Progenitor cell of endocrine pancreas (in vitro differentiated cells): ENCODE measurements at regions not wholly inside any gene's neighbourhood (a gene's known extent, or its start where the extent isn't known, plus 50 kb on each side); places are given as distances from the start of the nearest gene placed in this dataset.
"Not testable (repeated sequence)": the region's sequence is repeated elsewhere in the genome, so short reads cannot be mapped to it uniquely, and the experiment has no call there.

ENCODE experiments used
- DNase-seq: peaks from one replicate; pipeline ENCODE4 v3.0.0; 2021; ENCODE audit warnings: low spot score; ENCODE audit not compliant: unreplicated experiment
- H3K27ac Mint-ChIP-seq: 2 replicates; pipeline ENCODE4 v1.8.0; 2021; ENCODE audit warnings: mild to moderate bottlenecking, moderate library complexity, mixed read lengths
- H3K27me3 Mint-ChIP-seq: 2 replicates; pipeline ENCODE4 v1.8.0; 2021; ENCODE audit warnings: mixed read lengths
- H3K36me3 Mint-ChIP-seq: 2 replicates; pipeline ENCODE4 v1.8.0; 2022; ENCODE audit warnings: mixed read lengths; ENCODE audit not compliant: insufficient read depth
- H3K4me1 Mint-ChIP-seq: 2 replicates; pipeline ENCODE4 v1.8.0; 2021; ENCODE audit warnings: low read depth, mixed read lengths
- H3K4me3 Mint-ChIP-seq: 2 replicates; pipeline ENCODE4 v1.8.0; 2021; ENCODE audit warnings: low read depth, mild to moderate bottlenecking, moderate library complexity, mixed read lengths
- H3K9me3 Mint-ChIP-seq: 2 replicates; pipeline ENCODE4 v1.8.0; 2021; ENCODE audit warnings: low read depth, mixed read lengths
- TF ChIP-seq, protein P1 (sequence below): fragments of 200-600 bp; sonication (generic); IDR thresholded peaks from one replicate; pipeline ENCODE4 v1.5.0; 2021; ENCODE audit warnings: antibody characterized with exemption, mild to moderate bottlenecking; ENCODE audit not compliant: unreplicated experiment

GRCh38 chr16:13351601-13352217 is 450.3 kb downstream of the SHISA9 start:
- H3K36me3 Mint-ChIP-seq, result peaks cover under 1% of the 10 kb centered on the region
- no peak overlapping the region for H3K27ac Mint-ChIP-seq
- DNase-seq, result no peak
- peaks cover under 1% of the 10 kb centered on the region for H3K9me3 Mint-ChIP-seq
- no peaks in the 10 kb centered on the region for H3K4me1 Mint-ChIP-seq
- H3K27me3 Mint-ChIP-seq, result peaks cover 22% of the 10 kb centered on the region
- TF ChIP-seq, protein P1, sequence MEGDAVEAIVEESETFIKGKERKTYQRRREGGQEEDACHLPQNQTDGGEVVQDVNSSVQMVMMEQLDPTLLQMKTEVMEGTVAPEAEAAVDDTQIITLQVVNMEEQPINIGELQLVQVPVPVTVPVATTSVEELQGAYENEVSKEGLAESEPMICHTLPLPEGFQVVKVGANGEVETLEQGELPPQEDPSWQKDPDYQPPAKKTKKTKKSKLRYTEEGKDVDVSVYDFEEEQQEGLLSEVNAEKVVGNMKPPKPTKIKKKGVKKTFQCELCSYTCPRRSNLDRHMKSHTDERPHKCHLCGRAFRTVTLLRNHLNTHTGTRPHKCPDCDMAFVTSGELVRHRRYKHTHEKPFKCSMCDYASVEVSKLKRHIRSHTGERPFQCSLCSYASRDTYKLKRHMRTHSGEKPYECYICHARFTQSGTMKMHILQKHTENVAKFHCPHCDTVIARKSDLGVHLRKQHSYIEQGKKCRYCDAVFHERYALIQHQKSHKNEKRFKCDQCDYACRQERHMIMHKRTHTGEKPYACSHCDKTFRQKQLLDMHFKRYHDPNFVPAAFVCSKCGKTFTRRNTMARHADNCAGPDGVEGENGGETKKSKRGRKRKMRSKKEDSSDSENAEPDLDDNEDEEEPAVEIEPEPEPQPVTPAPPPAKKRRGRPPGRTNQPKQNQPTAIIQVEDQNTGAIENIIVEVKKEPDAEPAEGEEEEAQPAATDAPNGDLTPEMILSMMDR, result no peak
- H3K4me3 Mint-ChIP-seq, result no peak overlapping the region

GRCh38 chr16:13352796-13353195 is 451.4 kb downstream of the SHISA9 start:
- not testable (repeated sequence) for H3K27ac Mint-ChIP-seq, DNase-seq, H3K9me3 Mint-ChIP-seq, H3K4me1 Mint-ChIP-seq, H3K4me3 Mint-ChIP-seq, H3K36me3 Mint-ChIP-seq
- peaks cover 32% of the 10 kb centered on the region for H3K27me3 Mint-ChIP-seq

- not testable (repeated sequence) for H3K36me3 Mint-ChIP-seq, H3K9me3 Mint-ChIP-seq, H3K4me1 Mint-ChIP-seq, H3K27ac Mint-ChIP-seq, H3K4me3 Mint-ChIP-seq, DNase-seq
- H3K27me3 Mint-ChIP-seq, result peaks cover 37% of the 10 kb centered on the region
Measured at GRCh38 chr16:13357842-13358241, 456.4 kb downstream of the SHISA9 start.

DNA sequence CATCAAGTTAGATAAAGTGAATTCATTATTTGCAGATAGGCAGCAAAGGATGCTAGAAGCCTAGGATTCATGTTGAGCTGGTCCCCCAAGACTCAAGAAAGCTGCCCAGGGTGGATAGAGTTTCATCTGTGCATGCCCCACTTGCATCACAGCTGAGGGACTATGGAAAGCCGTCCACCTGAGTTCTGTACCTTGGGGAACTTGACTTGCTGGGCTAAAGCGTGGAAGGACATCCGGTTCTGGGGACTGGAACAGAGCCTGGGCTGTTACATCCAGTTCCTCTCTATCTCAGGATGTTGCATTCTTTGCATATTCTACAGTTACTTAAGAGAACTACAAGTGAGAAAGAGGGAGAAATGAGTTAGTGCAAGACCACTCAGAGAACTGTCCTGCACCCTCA is 458.4 kb downstream of the SHISA9 start:
- no peak overlapping the region for H3K4me3 Mint-ChIP-seq
- H3K36me3 Mint-ChIP-seq, result peaks cover 2% of the 10 kb centered on the region
- TF ChIP-seq, protein P1, result no peak
- H3K27me3 Mint-ChIP-seq, result peaks cover 38% of the 10 kb centered on the region
- peaks cover 9% of the 10 kb centered on the region for H3K9me3 Mint-ChIP-seq
- DNase-seq, result no peak
- H3K27ac Mint-ChIP-seq, result no peak overlapping the region
- no peaks in the 10 kb centered on the region for H3K4me1 Mint-ChIP-seq

DNA sequence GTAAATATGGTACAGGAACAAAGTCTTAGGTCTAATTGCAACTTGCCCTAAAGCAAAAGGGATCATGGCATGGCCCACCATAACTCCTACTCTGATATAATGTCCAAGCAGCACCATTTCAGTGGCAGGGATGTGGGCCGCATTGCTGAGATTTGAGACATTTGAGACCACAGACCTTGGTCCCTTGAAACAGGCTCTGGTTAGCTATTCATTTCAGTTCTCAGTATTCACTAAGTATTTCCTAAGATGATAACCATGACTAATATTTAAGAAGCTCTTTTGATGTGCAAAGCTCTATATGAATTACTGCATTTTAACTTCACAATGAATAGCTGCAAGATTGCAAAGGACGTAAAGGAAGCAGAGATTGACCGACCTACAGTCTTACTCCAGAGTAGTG is 471.0 kb downstream of the SHISA9 start:
- no peaks in the 10 kb centered on the region for H3K36me3 Mint-ChIP-seq
- H3K4me1 Mint-ChIP-seq, result no peaks in the 10 kb centered on the region
- no peaks in the 10 kb centered on the region for H3K27me3 Mint-ChIP-seq
- peaks cover 5% of the 10 kb centered on the region for H3K9me3 Mint-ChIP-seq
- no peak overlapping the region for H3K4me3 Mint-ChIP-seq
- H3K27ac Mint-ChIP-seq, result no peak overlapping the region
- no peak for DNase-seq
- TF ChIP-seq, protein P1, result no peak

DNA sequence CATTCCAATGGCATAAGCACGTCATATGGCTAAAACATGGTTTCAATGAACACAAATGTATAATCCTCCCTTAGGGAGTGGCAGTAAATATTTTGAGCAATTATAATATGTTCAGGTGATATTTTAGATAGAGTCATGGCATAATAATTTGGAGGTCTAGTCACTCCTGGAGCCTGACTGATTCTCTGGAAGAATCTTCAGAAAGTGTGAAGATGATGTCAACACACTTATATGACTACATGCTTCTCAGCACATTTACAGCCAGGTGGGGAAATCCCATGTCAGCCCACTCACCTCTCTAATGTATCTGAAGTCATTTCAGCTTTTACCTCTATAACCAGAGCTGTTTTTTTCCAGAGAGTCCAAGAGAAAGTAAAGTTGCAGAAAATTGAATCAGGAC is 474.8 kb downstream of the SHISA9 start:
- no peaks in the 10 kb centered on the region for H3K36me3 Mint-ChIP-seq
- no peaks in the 10 kb centered on the region for H3K4me1 Mint-ChIP-seq
- no peak overlapping the region for H3K4me3 Mint-ChIP-seq
- DNase-seq, result no peak
- H3K27ac Mint-ChIP-seq, result no peak overlapping the region
- TF ChIP-seq, protein P1, result no peak
- peaks cover 10% of the 10 kb centered on the region for H3K9me3 Mint-ChIP-seq
- H3K27me3 Mint-ChIP-seq, result no peaks in the 10 kb centered on the region
